ENCODE measurements at regions not wholly inside any gene's neighbourhood (a gene's known extent, or its start where the extent isn't known, plus 50 kb on each side); places are given as distances from the start of the nearest gene placed in this dataset.

DNA sequence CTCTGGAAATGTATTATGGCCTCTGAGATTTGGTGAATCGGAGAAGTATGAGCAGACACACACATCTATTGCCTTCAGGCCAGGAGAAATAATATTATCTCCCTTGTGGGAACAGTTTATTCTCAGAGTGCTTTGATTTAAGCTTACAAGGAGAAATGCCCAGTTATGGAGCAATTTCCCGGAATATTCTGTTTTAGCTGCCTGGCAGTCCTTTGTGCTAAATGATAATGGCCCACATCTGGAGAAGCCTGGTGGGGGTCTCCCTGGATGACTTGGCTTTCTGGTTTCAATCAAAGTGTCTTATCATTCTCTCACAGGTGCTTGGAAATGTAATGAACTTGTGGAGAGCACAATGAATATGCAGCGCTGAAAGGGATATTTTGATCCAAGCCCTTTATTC lies 389.6 kb upstream of the USP24 start:
- TF ChIP-seq, protein P1, sequence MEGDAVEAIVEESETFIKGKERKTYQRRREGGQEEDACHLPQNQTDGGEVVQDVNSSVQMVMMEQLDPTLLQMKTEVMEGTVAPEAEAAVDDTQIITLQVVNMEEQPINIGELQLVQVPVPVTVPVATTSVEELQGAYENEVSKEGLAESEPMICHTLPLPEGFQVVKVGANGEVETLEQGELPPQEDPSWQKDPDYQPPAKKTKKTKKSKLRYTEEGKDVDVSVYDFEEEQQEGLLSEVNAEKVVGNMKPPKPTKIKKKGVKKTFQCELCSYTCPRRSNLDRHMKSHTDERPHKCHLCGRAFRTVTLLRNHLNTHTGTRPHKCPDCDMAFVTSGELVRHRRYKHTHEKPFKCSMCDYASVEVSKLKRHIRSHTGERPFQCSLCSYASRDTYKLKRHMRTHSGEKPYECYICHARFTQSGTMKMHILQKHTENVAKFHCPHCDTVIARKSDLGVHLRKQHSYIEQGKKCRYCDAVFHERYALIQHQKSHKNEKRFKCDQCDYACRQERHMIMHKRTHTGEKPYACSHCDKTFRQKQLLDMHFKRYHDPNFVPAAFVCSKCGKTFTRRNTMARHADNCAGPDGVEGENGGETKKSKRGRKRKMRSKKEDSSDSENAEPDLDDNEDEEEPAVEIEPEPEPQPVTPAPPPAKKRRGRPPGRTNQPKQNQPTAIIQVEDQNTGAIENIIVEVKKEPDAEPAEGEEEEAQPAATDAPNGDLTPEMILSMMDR (IDR thresholded peaks at IDR 0.05) = no peak
- TF ChIP-seq POLR2A (IDR thresholded peaks at IDR 0.05) = no peak

Measured in testis (tissue), 2 donors.